OCI-LY7 (cell line): ENCODE measurements at regions not wholly inside any gene's neighbourhood (a gene's known extent, or its start where the extent isn't known, plus 50 kb on each side); places are given as distances from the start of the nearest gene placed in this dataset.
"Not testable (repeated sequence)": the region's sequence is repeated elsewhere in the genome, so short reads cannot be mapped to it uniquely, and the experiment has no call there.

Experiments
- BruUV-seq: library from RNA; stranded (reverse); fragments of 400-500 nt; replicated peaks from 2 replicates; lab custom pipeline; 2021; lab: Mats Ljungman, UMichigan
- CTCF ChIA-PET: fragments of 300-600 bp; sonication (Branson Sonifier 250); formaldehyde crosslinking; loops from one replicate; lab custom pipeline; 2022; ENCODE audit warnings: antibody characterized with exemption; ENCODE audit not compliant: unreplicated experiment; lab: Charles Lee
- POLR2A ChIA-PET: fragments of 300-600 bp; sonication (Branson Sonifier 250); formaldehyde crosslinking; loops from one replicate; lab custom pipeline; 2022; ENCODE audit warnings: antibody characterized with exemption; lab: Charles Lee
- DNase-seq: peaks from one replicate; pipeline ENCODE4 v3.0.0-alpha.2; 2015; ENCODE audit warnings: low spot score
- H2AFZ ChIP-seq: fragments of 200-600 bp; sonication (generic), shearing (Covaris generic); 2 replicates; pipeline ENCODE4 v1.6.1; 2014; ENCODE audit warnings: mild to moderate bottlenecking, antibody characterized with exemption, low read length, moderate library complexity
- H3K27ac ChIP-seq: fragments of 200-600 bp; sonication (generic); 2 replicates; pipeline ENCODE4 v1.5.1; 2014; ENCODE audit warnings: mixed run types, low read depth, mild to moderate bottlenecking, moderate library complexity, low read length, inconsistent platforms; ENCODE audit not compliant: poor library complexity, severe bottlenecking
- H3K36me3 ChIP-seq: fragments of 200-600 bp; sonication (generic); 2 replicates; pipeline ENCODE4 v1.6.1; 2014; ENCODE audit warnings: mild to moderate bottlenecking, antibody characterized with exemption, low read length, moderate library complexity, mixed read lengths; ENCODE audit not compliant: insufficient read depth
- H3K4me1 ChIP-seq: fragments of 200-600 bp; sonication (generic); 2 replicates; pipeline ENCODE4 v1.5.1; 2014; ENCODE audit warnings: mild to moderate bottlenecking, low read length; ENCODE audit not compliant: insufficient read depth, poor library complexity, severe bottlenecking
- H3K4me2 ChIP-seq: fragments of 200-600 bp; sonication (generic); 2 replicates; pipeline ENCODE4 v1.6.1; 2014; ENCODE audit warnings: mild to moderate bottlenecking, low read length
- H3K4me3 ChIP-seq: fragments of 200-600 bp; sonication (generic); 2 replicates; pipeline ENCODE4 v1.5.1; 2014; ENCODE audit warnings: mild to moderate bottlenecking, low read depth, low read length; ENCODE audit not compliant: poor library complexity, severe bottlenecking
- H3K79me2 ChIP-seq: fragments of 200-600 bp; sonication (generic); 2 replicates; pipeline ENCODE4 v1.6.1; 2016; ENCODE audit warnings: low read depth, mild to moderate bottlenecking, low read length, moderate library complexity, mixed read lengths; ENCODE audit not compliant: insufficient read depth
- H3K9me2 ChIP-seq: fragments of 200-600 bp; sonication (generic); 2 replicates; pipeline ENCODE4 v1.6.1; 2016; ENCODE audit warnings: mild to moderate bottlenecking, low read length, mixed read lengths; ENCODE audit not compliant: insufficient read depth
- H3K9me3 ChIP-seq: fragments of 200-600 bp; sonication (generic); 2 replicates; pipeline ENCODE4 v1.6.1; 2014; ENCODE audit warnings: mild to moderate bottlenecking, mixed run types, low read length, mixed read lengths
- H4K20me1 ChIP-seq: fragments of 200-600 bp; sonication (generic); 2 replicates; pipeline ENCODE4 v1.6.1; 2014; ENCODE audit warnings: mild to moderate bottlenecking, antibody characterized with exemption, low read length, moderate library complexity, mixed read lengths; ENCODE audit not compliant: insufficient read depth
- CTCF ChIP-seq: fragments of 200-600 bp; sonication (generic); conservative IDR thresholded peaks from 2 replicates; pipeline ENCODE4 v1.5.1; 2014; ENCODE audit warnings: mild to moderate bottlenecking, antibody characterized with exemption, low read length, moderate library complexity, mixed read lengths
- EZH2phosphoT487 ChIP-seq: fragments of 200-600 bp; sonication (generic); IDR thresholded peaks from 2 replicates; pipeline ENCODE4 v1.6.1; 2018; ENCODE audit warnings: low read depth, borderline replicate concordance, mild to moderate bottlenecking, mixed run types, antibody characterized with exemption, low read length, moderate library complexity, mixed read lengths
- intact Hi-C: fragments of 100-400 bp; cut with micrococcal nuclease; formaldehyde crosslinking; loops from one replicate; pipeline ENCODE4 v1.10.0; 2022; ENCODE audit not compliant: unreplicated experiment

- H2AFZ ChIP-seq = no peak overlapping the region
- no peaks in the 10 kb centered on the region for H3K9me3 ChIP-seq
- no peak overlapping the region for H3K4me2 ChIP-seq
- no peaks in the 10 kb centered on the region for H4K20me1 ChIP-seq
- intact Hi-C loops = no loop called here
- ChIA-PET CTCF (no interaction called here), POLR2A (no interaction called here)
- H3K4me1 ChIP-seq = no peaks in the 10 kb centered on the region
- no peak overlapping the region for H3K27ac ChIP-seq
- no peak overlapping the region for H3K4me3 ChIP-seq
- no TSS peak for BruUV-seq
- no peaks in the 10 kb centered on the region for H3K9me2 ChIP-seq
- H3K79me2 ChIP-seq = no peaks in the 10 kb centered on the region
- no peak for TF ChIP-seq EZH2phosphoT487
- no peaks in the 10 kb centered on the region for H3K36me3 ChIP-seq
- no peak for DNase-seq
These were observed 208.1 kb upstream of the IL1RAPL1 start for GRCh38 chrX:28379103-28379502.

DNA sequence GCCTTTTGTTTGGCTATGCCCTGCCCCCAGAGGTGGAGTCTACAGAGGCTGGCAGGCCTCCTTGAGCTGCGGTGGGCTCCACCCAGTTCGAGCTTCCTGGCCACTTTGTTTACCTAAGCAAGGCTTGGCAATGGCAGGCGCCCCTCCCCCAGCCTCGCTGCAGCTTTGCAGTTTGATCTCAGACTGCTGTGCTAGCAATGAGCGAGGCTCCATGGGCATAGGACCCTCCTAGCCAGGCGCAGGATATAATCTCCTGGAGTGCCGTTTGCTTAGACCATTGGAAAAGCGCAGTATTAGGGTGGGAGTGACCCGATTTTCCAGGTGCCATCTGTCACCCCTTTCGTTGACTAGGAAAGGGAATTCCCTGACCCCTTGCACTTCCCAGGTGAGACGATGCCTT lies 219.6 kb upstream of the IL1RAPL1 start:
- H3K36me3 ChIP-seq, H3K9me2 ChIP-seq, POLR2A ChIA-PET, DNase-seq, H3K79me2 ChIP-seq, intact Hi-C loops, H3K4me3 ChIP-seq, H2AFZ ChIP-seq, H4K20me1 ChIP-seq, H3K4me2 ChIP-seq, H3K4me1 ChIP-seq, CTCF ChIA-PET, H3K27ac ChIP-seq, BruUV-seq, H3K9me3 ChIP-seq: not testable (repeated sequence)

DNA sequence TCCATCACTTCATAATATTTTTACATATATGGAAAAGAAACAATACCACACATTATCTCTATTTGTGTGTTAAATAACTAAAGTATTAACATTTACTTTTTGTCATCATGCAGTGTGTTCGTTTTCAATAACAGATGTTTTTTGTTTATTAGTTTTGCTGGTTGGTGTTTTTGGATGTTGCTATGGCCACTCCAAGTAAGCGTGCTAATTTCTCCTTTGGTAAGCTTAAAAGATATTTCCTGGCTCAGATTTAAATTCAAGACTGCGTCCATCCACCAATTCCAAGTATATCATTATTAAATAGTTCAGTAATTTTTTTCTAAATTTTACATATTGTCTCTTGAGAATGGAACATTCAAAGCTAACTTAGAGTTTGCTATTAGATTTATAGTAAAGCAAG lies 235.4 kb upstream of the IL1RAPL1 start:
- Histone ChIP-seq H3K9me2 (no peaks in the 10 kb centered on the region), H3K4me1 (no peaks in the 10 kb centered on the region), H3K4me2 (no peak overlapping the region), H3K79me2 (no peaks in the 10 kb centered on the region), H3K9me3 (no peaks in the 10 kb centered on the region), H4K20me1 (no peaks in the 10 kb centered on the region), H3K27ac (no peak overlapping the region), H3K4me3 (no peak overlapping the region), H3K36me3 (no peaks in the 10 kb centered on the region), H2AFZ (no peak overlapping the region)
- BruUV-seq = no TSS peak
- TF ChIP-seq CTCF (no peak), EZH2phosphoT487 (no peak)
- no peak for DNase-seq
- intact Hi-C loops = no loop called here
- ChIA-PET CTCF (no interaction called here), POLR2A (no interaction called here)

DNA sequence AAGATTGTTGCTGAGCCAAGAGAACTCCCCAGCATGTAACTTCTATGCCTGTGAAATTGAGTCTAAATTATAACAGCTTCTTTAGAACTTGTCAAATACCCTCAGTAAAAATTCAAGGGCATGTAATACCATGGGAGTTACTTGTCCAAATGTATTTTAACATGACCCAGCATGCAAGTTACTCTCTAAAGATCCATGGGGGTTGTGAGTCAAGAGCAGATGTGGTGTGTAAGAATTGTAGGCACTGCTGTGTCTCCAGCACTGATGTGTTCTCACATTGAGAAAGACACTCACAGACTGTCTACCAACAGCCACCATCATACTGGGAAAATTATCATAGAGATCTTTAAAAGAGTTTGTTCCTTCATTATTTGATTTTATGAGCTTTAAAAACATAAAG lies 237.4 kb upstream of the IL1RAPL1 start:
- H3K4me1 ChIP-seq = no peaks in the 10 kb centered on the region
- no peak overlapping the region for H3K27ac ChIP-seq
- H3K36me3 ChIP-seq = no peaks in the 10 kb centered on the region
- H3K79me2 ChIP-seq = no peaks in the 10 kb centered on the region
- no TSS peak for BruUV-seq
- no peak overlapping the region for H3K4me2 ChIP-seq
- no peak for DNase-seq
- TF ChIP-seq CTCF = no peak
- no peak for TF ChIP-seq EZH2phosphoT487
- no peak overlapping the region for H3K4me3 ChIP-seq
- no peak overlapping the region for H2AFZ ChIP-seq
- ChIA-PET CTCF (no interaction called here), POLR2A (no interaction called here)
- H3K9me2 ChIP-seq = no peaks in the 10 kb centered on the region
- no peaks in the 10 kb centered on the region for H4K20me1 ChIP-seq
- intact Hi-C loops = no loop called here
- H3K9me3 ChIP-seq = no peaks in the 10 kb centered on the region
